Panc1 (cell line): ENCODE measurements at regions not wholly inside any gene's neighbourhood (a gene's known extent, or its start where the extent isn't known, plus 50 kb on each side); places are given as distances from the start of the nearest gene placed in this dataset.

Source experiments
- ATAC-seq: fragments of 200-7000 bp; cut with Tn5 transposase; 2 replicates; pipeline ENCODE4 v1.9.1; 2020; ENCODE audit warnings: mild to moderate bottlenecking, moderate library complexity
- BruUV-seq: library from RNA; stranded (reverse); fragments of 400-500 nt; replicated peaks from 2 replicates; lab custom pipeline; 2021; lab: Mats Ljungman, UMichigan
- CTCF ChIA-PET: fragments of 300-600 bp; sonication (Branson Sonifier 250); formaldehyde crosslinking; loops from one replicate; lab custom pipeline; 2022; ENCODE audit warnings: antibody characterized with exemption; lab: Charles Lee
- POLR2A ChIA-PET: fragments of 300-600 bp; sonication (Branson Sonifier 250); formaldehyde crosslinking; loops from one replicate; lab custom pipeline; 2022; ENCODE audit warnings: antibody characterized with exemption; lab: Charles Lee
- DNase-seq: peaks from one replicate; pipeline ENCODE4 v3.0.0-alpha.2; 2010; ENCODE audit warnings: low read depth, low spot score
- H3K27ac ChIP-seq: 2 replicates; pipeline ENCODE4 v1.5.1; 2011; ENCODE audit warnings: mild to moderate bottlenecking, low read length, inconsistent platforms
- H3K27me3 ChIP-seq: fragments of 200-500 bp; sonication (Bioruptor generic); 2 replicates; pipeline ENCODE4 v1.6.0; 2014; ENCODE audit warnings: low read length, inconsistent platforms; ENCODE audit not compliant: control insufficient read depth, insufficient read depth
- H3K36me3 ChIP-seq: fragments of 200-500 bp; sonication (Bioruptor generic); 2 replicates; pipeline ENCODE4 v1.5.1; 2014; ENCODE audit warnings: inconsistent platforms, mild to moderate bottlenecking, low read length, moderate library complexity; ENCODE audit not compliant: control insufficient read depth, insufficient read depth
- H3K4me1 ChIP-seq: 2 replicates; pipeline ENCODE4 v1.5.1; 2011; ENCODE audit warnings: inconsistent platforms, mild to moderate bottlenecking, low read length, moderate library complexity; ENCODE audit not compliant: control insufficient read depth, insufficient read depth
- H3K4me3 ChIP-seq, 2 experiments: 2 replicates each; pipeline ENCODE4 v1.5.1; 2011 to 2012; ENCODE audit warnings: low read depth in 2 of 2, low read length in 2 of 2, mild to moderate bottlenecking in 2 of 2, inconsistent platforms in 1 of 2, moderate library complexity in 1 of 2
- H3K9me3 ChIP-seq: fragments of 200-500 bp; sonication (Bioruptor generic); 2 replicates; pipeline ENCODE4 v1.5.1; 2014; ENCODE audit warnings: low read depth, mild to moderate bottlenecking, inconsistent platforms, low read length, moderate library complexity; ENCODE audit not compliant: control insufficient read depth, insufficient read depth
- CTCF ChIP-seq: fragments of 450-650 bp; IDR thresholded peaks from 2 replicates; pipeline ENCODE4 v1.5.1; 2017; ENCODE audit warnings: mild to moderate bottlenecking
- POLR2AphosphoS5 ChIP-seq: IDR thresholded peaks from 2 replicates; pipeline ENCODE4 v1.6.1; 2012; ENCODE audit warnings: mild to moderate bottlenecking, low read depth, low read length, moderate library complexity
- REST ChIP-seq, 2 experiments: IDR thresholded peaks; 2 replicates each; pipeline ENCODE4 v1.6.1; 2011 to 2012; ENCODE audit warnings: low read depth in 2 of 2, control low read depth in 1 of 2, low read length in 1 of 2, mild to moderate bottlenecking in 1 of 2, moderate library complexity in 1 of 2; ENCODE audit not compliant: insufficient read depth in 1 of 2
- SIN3A ChIP-seq: IDR thresholded peaks from 2 replicates; pipeline ENCODE4 v1.6.1; 2012; ENCODE audit warnings: low read depth, mild to moderate bottlenecking, low read length, moderate library complexity, borderline replicate concordance; ENCODE audit not compliant: insufficient read depth
- TCF7L2 ChIP-seq: IDR thresholded peaks from 2 replicates; pipeline ENCODE4 v1.6.1; 2011; ENCODE audit warnings: mild to moderate bottlenecking, low read depth, low read length, inconsistent platforms
- in situ Hi-C: cut with HindIII; loops from 2 replicates; pipeline ENCODE4 v1.10.0; 2016; ENCODE audit warnings: low sequenced_read_pairs, low pct_unique_long_range_greater_than_20kb
- intact Hi-C: fragments of 100-400 bp; cut with micrococcal nuclease; formaldehyde crosslinking; loops from one replicate; pipeline ENCODE4 v1.10.0; 2022; ENCODE audit not compliant: unreplicated experiment

- POLR2A ChIA-PET = no interaction called here
- BruUV-seq = no TSS peak
- H3K9me3 ChIP-seq = no peaks in the 10 kb centered on the region
- in situ Hi-C loops (no loop called here), intact Hi-C loops (no loop called here)
- no peaks in the 10 kb centered on the region for H3K27me3 ChIP-seq
- TF ChIP-seq TCF7L2 (no peak), REST (IDR thresholded peaks at IDR 0.05; ENCODE audit: insufficient read depth in 1 of 2, low read depth in 2 of 2, low read length in 1 of 2) (no peak), CTCF (no peak), POLR2AphosphoS5 (no peak), SIN3A (no peak)
- H3K4me1 ChIP-seq = no peaks in the 10 kb centered on the region
- CTCF ChIA-PET = no interaction called here
- H3K4me3 ChIP-seq = no peak overlapping the region
- H3K36me3 ChIP-seq = no peaks in the 10 kb centered on the region
- no peak overlapping the region for H3K27ac ChIP-seq
- no peak for ATAC-seq
- DNase-seq = no peak
These were observed 1307.8 kb upstream of the TMEFF2 start for GRCh38 chr2:193502363-193503035.

GRCh38 chr2:193496786-193497185, 1302.1 kb upstream of the TMEFF2 start:
- intact Hi-C loops = no loop called here
- Histone ChIP-seq H3K36me3 (no peaks in the 10 kb centered on the region), H3K4me1 (no peaks in the 10 kb centered on the region), H3K27me3 (no peaks in the 10 kb centered on the region), H3K4me3 (no peak overlapping the region), H3K9me3 (no peaks in the 10 kb centered on the region), H3K27ac (no peak overlapping the region)
- in situ Hi-C loops = no loop called here
- ChIA-PET CTCF (no interaction called here), POLR2A (no interaction called here)
- ATAC-seq (no peak), DNase-seq (no peak)
- TF ChIP-seq SIN3A (no peak), TCF7L2 (no peak), POLR2AphosphoS5 (no peak), REST (IDR thresholded peaks at IDR 0.05; ENCODE audit: insufficient read depth in 1 of 2, low read depth in 2 of 2, low read length in 1 of 2) (no peak), CTCF (no peak)
- no TSS peak for BruUV-seq
